Vagina (tissue), 2 donors: ENCODE measurements at regions not wholly inside any gene's neighbourhood (a gene's known extent, or its start where the extent isn't known, plus 50 kb on each side); places are given as distances from the start of the nearest gene placed in this dataset.

ENCODE experiments used
- POLR2A ChIP-seq, 2 donors: fragments of 450-650 bp; IDR thresholded peaks; one replicate each; pipeline ENCODE4 v1.6.1; 2017; ENCODE audit warnings: antibody characterized with exemption in 2 of 2, mild to moderate bottlenecking in 2 of 2, moderate library complexity in 2 of 2
- POLR2AphosphoS5 ChIP-seq, 2 donors: sonication (generic); formaldehyde crosslinking; IDR thresholded peaks; one replicate each; pipeline ENCODE4 v1.9.0; 2017; ENCODE audit warnings: antibody characterized with exemption in 2 of 2, mild to moderate bottlenecking in 2 of 2, low read depth in 1 of 2; ENCODE audit not compliant: insufficient read depth in 1 of 2
- TF ChIP-seq, protein P1 (sequence below), 3 experiments: fragments of 450-650 bp in 2 of 3; fragments of 200-600 bp in 1 of 3; sonication (generic) in 1 of 3; IDR thresholded peaks; one replicate each; pipeline ENCODE4 v1.5.1; 2017 to 2019; ENCODE audit warnings: antibody characterized with exemption in 3 of 3, mild to moderate bottlenecking in 2 of 3, moderate library complexity in 2 of 3

DNA sequence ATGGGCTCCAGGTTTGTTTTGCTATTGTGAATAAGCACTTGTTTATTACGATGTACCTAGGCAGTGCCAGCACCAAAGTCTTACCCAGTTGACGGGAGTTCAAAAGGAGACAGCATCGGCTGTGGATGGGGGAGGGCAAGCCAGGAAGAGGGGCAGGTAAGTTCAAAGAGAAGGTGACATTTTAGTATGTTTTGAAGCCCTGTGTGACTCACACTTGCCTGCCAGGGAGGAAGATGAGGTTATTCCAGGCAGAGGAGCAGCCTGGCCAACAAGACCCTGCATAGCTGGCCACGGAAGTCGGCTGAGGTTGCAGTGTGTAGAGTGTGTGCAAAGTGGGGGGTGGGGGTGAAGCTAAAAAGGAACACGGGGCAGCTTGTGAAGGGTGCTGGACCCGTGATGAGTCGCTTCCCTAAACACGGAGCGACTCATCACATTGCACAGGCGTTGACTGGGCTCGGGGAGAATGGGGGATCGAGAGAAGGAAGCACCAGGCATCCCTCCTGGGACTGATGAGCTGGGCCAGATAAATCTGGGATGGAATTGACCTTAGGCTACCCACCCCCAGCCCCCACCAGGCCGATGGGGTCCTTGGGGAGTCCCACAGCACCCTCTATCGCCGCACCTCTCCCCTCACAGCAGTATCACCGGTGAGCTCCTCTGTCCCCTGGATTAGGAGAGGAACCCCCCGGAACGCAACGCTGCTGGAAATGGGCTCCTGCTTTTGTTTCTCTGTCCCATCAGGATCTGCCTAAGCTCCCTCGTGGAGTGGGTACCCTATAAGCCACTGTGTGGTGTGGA is 97.9 kb upstream of the IKZF1 start:
- TF ChIP-seq, protein P1, sequence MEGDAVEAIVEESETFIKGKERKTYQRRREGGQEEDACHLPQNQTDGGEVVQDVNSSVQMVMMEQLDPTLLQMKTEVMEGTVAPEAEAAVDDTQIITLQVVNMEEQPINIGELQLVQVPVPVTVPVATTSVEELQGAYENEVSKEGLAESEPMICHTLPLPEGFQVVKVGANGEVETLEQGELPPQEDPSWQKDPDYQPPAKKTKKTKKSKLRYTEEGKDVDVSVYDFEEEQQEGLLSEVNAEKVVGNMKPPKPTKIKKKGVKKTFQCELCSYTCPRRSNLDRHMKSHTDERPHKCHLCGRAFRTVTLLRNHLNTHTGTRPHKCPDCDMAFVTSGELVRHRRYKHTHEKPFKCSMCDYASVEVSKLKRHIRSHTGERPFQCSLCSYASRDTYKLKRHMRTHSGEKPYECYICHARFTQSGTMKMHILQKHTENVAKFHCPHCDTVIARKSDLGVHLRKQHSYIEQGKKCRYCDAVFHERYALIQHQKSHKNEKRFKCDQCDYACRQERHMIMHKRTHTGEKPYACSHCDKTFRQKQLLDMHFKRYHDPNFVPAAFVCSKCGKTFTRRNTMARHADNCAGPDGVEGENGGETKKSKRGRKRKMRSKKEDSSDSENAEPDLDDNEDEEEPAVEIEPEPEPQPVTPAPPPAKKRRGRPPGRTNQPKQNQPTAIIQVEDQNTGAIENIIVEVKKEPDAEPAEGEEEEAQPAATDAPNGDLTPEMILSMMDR (IDR thresholded peaks at IDR 0.05): no peak
- no peak for TF ChIP-seq POLR2AphosphoS5 (IDR thresholded peaks at IDR 0.05; ENCODE audit: insufficient read depth in 1 of 2, low read depth in 1 of 2)
- no peak for TF ChIP-seq POLR2A (IDR thresholded peaks at IDR 0.05)
